H1 (cell line): ENCODE measurements at regions not wholly inside any gene's neighbourhood (a gene's known extent, or its start where the extent isn't known, plus 50 kb on each side); places are given as distances from the start of the nearest gene placed in this dataset.

Experiments
- YY1 ChIP-seq: IDR thresholded peaks from 2 replicates; pipeline ENCODE4 v1.6.1; 2011; ENCODE audit warnings: low read depth, mild to moderate bottlenecking, low read length

DNA sequence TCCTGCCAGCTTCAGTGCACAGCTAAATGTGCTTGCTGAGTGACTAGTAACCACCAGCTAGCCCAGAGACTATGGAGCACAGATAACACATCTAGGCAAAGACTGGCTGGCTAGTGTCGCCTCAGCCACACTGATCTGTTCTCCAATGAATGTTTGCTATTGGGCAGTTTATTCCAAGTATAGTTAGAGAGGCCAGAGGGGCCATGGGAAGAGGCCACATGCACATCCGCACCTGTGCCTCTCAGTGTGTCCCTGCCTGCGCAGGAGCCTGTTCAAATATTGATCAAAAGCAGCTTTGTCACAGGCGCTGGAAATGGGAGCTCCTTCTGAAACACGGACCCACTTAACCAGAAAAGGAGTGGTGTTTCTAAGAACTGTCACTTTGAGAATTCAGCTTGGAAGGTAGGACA is 51.3 kb upstream of the ATP1A1 start (continued):
- no peak for TF ChIP-seq YY1
